NB4 (cell line): ENCODE measurements at regions not wholly inside any gene's neighbourhood (a gene's known extent, or its start where the extent isn't known, plus 50 kb on each side); places are given as distances from the start of the nearest gene placed in this dataset.

Experiments used
- CTCF ChIP-seq: IDR thresholded peaks from one replicate; pipeline ENCODE4 v1.5.1; 2012; ENCODE audit warnings: low read depth, low read length
- POLR2A ChIP-seq: IDR thresholded peaks from 2 replicates; pipeline ENCODE4 v1.6.1; 2011; ENCODE audit warnings: mild to moderate bottlenecking; ENCODE audit not compliant: insufficient read length; ENCODE audit errors: extremely low read depth

DNA sequence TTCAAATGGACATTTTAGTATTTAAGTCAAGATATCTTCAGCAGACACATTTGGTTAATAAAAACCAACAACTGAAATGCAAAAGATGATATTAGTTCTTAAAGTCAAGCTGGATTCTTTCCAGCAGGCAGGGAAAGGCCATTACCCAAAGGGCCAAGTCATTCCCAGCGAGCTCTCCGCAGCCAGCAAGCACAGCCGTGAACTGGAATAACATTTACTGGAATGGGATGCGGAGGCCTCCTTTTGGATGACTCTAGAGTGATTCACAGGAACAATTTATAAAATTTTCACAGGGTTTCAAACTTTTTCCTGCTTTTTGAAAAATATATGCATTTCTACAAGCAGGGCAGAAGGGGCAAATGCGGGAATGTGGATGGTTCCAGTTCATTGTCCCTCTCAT is 76.6 kb upstream of the DAB2 start:
- no peak for TF ChIP-seq CTCF
- no peak for TF ChIP-seq POLR2A
